Epithelial cell of proximal tubule (primary cell): ENCODE measurements at regions not wholly inside any gene's neighbourhood (a gene's known extent, or its start where the extent isn't known, plus 50 kb on each side); places are given as distances from the start of the nearest gene placed in this dataset.

Experiments
- DNase-seq: peaks from one replicate; pipeline ENCODE4 v3.0.0-alpha.2; 2011; ENCODE audit warnings: low read depth
- H3K4me3 ChIP-seq: 2 replicates; pipeline ENCODE4 v1.5.1; 2011; ENCODE audit warnings: low read depth, mild to moderate bottlenecking, low read length
- CTCF ChIP-seq: conservative IDR thresholded peaks from 2 replicates; pipeline ENCODE4 v1.5.1; 2012; ENCODE audit warnings: low read depth, mild to moderate bottlenecking, low read length

GRCh38 chr14:65794674-65795279, 382.2 kb downstream of the FUT8 start:
- no peak for TF ChIP-seq CTCF
- no peak for DNase-seq
- no peak overlapping the region for H3K4me3 ChIP-seq

GRCh38 chr14:65798216-65798615, 385.7 kb downstream of the FUT8 start:
- DNase-seq: no peak
- no peak for TF ChIP-seq CTCF
- H3K4me3 ChIP-seq: no peak overlapping the region

- H3K4me3 ChIP-seq: no peak overlapping the region
- DNase-seq: no peak
- TF ChIP-seq CTCF: no peak
These were observed 388.2 kb downstream of the FUT8 start for GRCh38 chr14:65800694-65801093.

GRCh38 chr14:65802196-65802595, 389.7 kb downstream of the FUT8 start:
- no peak overlapping the region for H3K4me3 ChIP-seq
- TF ChIP-seq CTCF: no peak
- no peak for DNase-seq

- no peak for DNase-seq
- no peak overlapping the region for H3K4me3 ChIP-seq
- no peak for TF ChIP-seq CTCF
These were observed 391.4 kb downstream of the FUT8 start for GRCh38 chr14:65803885-65804284.

- TF ChIP-seq CTCF: no peak
- H3K4me3 ChIP-seq: no peak overlapping the region
- DNase-seq: no peak
These were observed 392.0 kb downstream of the FUT8 start for GRCh38 chr14:65804439-65805112.

- no peak overlapping the region for H3K4me3 ChIP-seq
- no peak for TF ChIP-seq CTCF
- no peak for DNase-seq
These were observed 392.6 kb downstream of the FUT8 start for GRCh38 chr14:65805113-65805473.
